ENCODE measurements at regions not wholly inside any gene's neighbourhood (a gene's known extent, or its start where the extent isn't known, plus 50 kb on each side); places are given as distances from the start of the nearest gene placed in this dataset.

- H3K4me1 ChIP-seq (ENCODE audit: control insufficient read depth in 1 of 2, insufficient read depth in 2 of 2, low read depth in 1 of 2, low read length in 1 of 2): no peaks in the 10 kb centered on the region
- no peaks in the 10 kb centered on the region for H3K9me2 ChIP-seq
- H4K20me1 ChIP-seq (ENCODE audit: insufficient read depth): no peaks in the 10 kb centered on the region
- H3K9me3 ChIP-seq: no peaks in the 10 kb centered on the region; the same call in 1 of the 2 replicates
- no peak overlapping the region for H3K4me3 ChIP-seq (ENCODE audit: low read depth in 2 of 2, low read length in 1 of 2)
- no peaks in the 10 kb centered on the region for H3F3A ChIP-seq (replicated peaks; ENCODE audit: insufficient read depth)
- H3K36me3 ChIP-seq (replicated peaks in 1 of 2; ENCODE audit: control insufficient read depth in 1 of 2, insufficient read depth in 2 of 2, low read length in 1 of 2): no peaks in the 10 kb centered on the region
- TF ChIP-seq MAX (IDR thresholded peaks at IDR 0.05; ENCODE audit: low read depth): no peak
- TF ChIP-seq YY1 (IDR thresholded peaks at IDR 0.05; ENCODE audit: low read depth): no peak
- TF ChIP-seq RCOR1 (IDR thresholded peaks at IDR 0.05; ENCODE audit: low read length): no peak
- no peak for TF ChIP-seq MXI1 (IDR thresholded peaks at IDR 0.05; ENCODE audit: low read depth, low read length)
- no peak for TF ChIP-seq GABPA (IDR thresholded peaks at IDR 0.05; ENCODE audit: low read depth)
- no peak for TF ChIP-seq TCF12 (IDR thresholded peaks at IDR 0.05)
- TF ChIP-seq CHD2 (IDR thresholded peaks at IDR 0.05; ENCODE audit: low read length, partially characterized antibody): no peak
- TF ChIP-seq REST (IDR thresholded peaks at IDR 0.05; ENCODE audit: low read depth, low read length): no peak
- no peak overlapping the region for H3K27ac ChIP-seq (ENCODE audit: low read depth in 2 of 2, low read length in 1 of 2)
- ChIA-PET CTCF (no interaction called here), POLR2A (no interaction called here)
- no peak overlapping the region for H2AFZ ChIP-seq (ENCODE audit: low read depth)
- no peak overlapping the region for H3K4me2 ChIP-seq
- 33% methylated on average over 1 of the region's 1 CpG for WGBS (ENCODE audit: low lambda C conversion rate)
- peaks cover 4% of the 10 kb centered on the region; the same call in 1 of the 2 replicates for H3K27me3 ChIP-seq (ENCODE audit: insufficient read depth)
- DNase-seq: no peak
- H3K79me2 ChIP-seq (ENCODE audit: insufficient read depth): no peaks in the 10 kb centered on the region
- no peak overlapping the region for H3K9ac ChIP-seq
Observed at GRCh38 chr3:147046916-147047315, 359.4 kb downstream of the ZIC4 start.

GRCh38 chr3:147038481-147038880 lies 367.9 kb downstream of the ZIC4 start:
- no peak for TF ChIP-seq SIN3A (IDR thresholded peaks at IDR 0.05; ENCODE audit: borderline replicate concordance, low read depth, low read length)
- TF ChIP-seq YY1 (IDR thresholded peaks at IDR 0.05; ENCODE audit: low read depth): no peak
- TF ChIP-seq PBX3 (IDR thresholded peaks at IDR 0.05): no peak
- TF ChIP-seq NFIC (IDR thresholded peaks at IDR 0.05; ENCODE audit: borderline replicate concordance): no peak
- no peak for TF ChIP-seq RAD21 (IDR thresholded peaks at IDR 0.05; ENCODE audit: low read length)
- no peak for TF ChIP-seq RFX5 (IDR thresholded peaks at IDR 0.05; ENCODE audit: low read length)
- TF ChIP-seq SMC3 (IDR thresholded peaks at IDR 0.05; ENCODE audit: low read depth, low read length): no peak
- TF ChIP-seq REST (IDR thresholded peaks at IDR 0.05; ENCODE audit: low read depth, low read length): no peak
- TF ChIP-seq TAF1 (IDR thresholded peaks at IDR 0.05; ENCODE audit: borderline replicate concordance, low read depth, low read length): no peak
- no peak overlapping the region for H3K27ac ChIP-seq (ENCODE audit: low read depth in 2 of 2, low read length in 1 of 2)
- CTCF ChIA-PET: interaction anchor here (1.2 kb wide), 1 partner anchor 154 kb away, joined by 3 read pairs; no protein-coding TSS in a partner anchor
- H3K79me2 ChIP-seq (ENCODE audit: insufficient read depth): no peaks in the 10 kb centered on the region
- peaks cover 3% of the 10 kb centered on the region for H3K9me3 ChIP-seq
- DNase-seq: no peak
- no peaks in the 10 kb centered on the region for H3F3A ChIP-seq (replicated peaks; ENCODE audit: insufficient read depth)
- H3K36me3 ChIP-seq (replicated peaks in 1 of 2; ENCODE audit: control insufficient read depth in 1 of 2, insufficient read depth in 2 of 2, low read length in 1 of 2): peaks cover 0 to 8% of the 10 kb centered on the region in 2 experiments
- H3K4me3 ChIP-seq (ENCODE audit: low read depth in 2 of 2, low read length in 1 of 2): no peak overlapping the region
- no peak overlapping the region for H3K9ac ChIP-seq
- peaks cover 4% of the 10 kb centered on the region; the same call in 1 of the 2 replicates for H3K27me3 ChIP-seq (ENCODE audit: insufficient read depth)
- 0 out of 2 replicates have a peak, but pooled peaks cover 4% of the 10 kb centered on the region for H3K9me2 ChIP-seq
- no peak overlapping the region for H2AFZ ChIP-seq (ENCODE audit: low read depth)
- POLR2A ChIA-PET: no interaction called here
- no peaks in the 10 kb centered on the region for H4K20me1 ChIP-seq (ENCODE audit: insufficient read depth)
- WGBS (ENCODE audit: low lambda C conversion rate): 6% methylated on average over 1 of the region's 1 CpG
- H3K4me2 ChIP-seq: no peak overlapping the region
- H3K4me1 ChIP-seq (ENCODE audit: control insufficient read depth in 1 of 2, insufficient read depth in 2 of 2, low read depth in 1 of 2, low read length in 1 of 2): no peaks in the 10 kb centered on the region

Data from SK-N-SH (cell line).